Brain pericyte (primary cell): ENCODE measurements at regions not wholly inside any gene's neighbourhood (a gene's known extent, or its start where the extent isn't known, plus 50 kb on each side); places are given as distances from the start of the nearest gene placed in this dataset.
"Not testable (repeated sequence)": the region's sequence is repeated elsewhere in the genome, so short reads cannot be mapped to it uniquely, and the experiment has no call there.

Source experiments
- DNase-seq: peaks from one replicate; pipeline ENCODE4 v3.0.0-alpha.2; 2012; ENCODE audit warnings: low read depth, low spot score

DNA sequence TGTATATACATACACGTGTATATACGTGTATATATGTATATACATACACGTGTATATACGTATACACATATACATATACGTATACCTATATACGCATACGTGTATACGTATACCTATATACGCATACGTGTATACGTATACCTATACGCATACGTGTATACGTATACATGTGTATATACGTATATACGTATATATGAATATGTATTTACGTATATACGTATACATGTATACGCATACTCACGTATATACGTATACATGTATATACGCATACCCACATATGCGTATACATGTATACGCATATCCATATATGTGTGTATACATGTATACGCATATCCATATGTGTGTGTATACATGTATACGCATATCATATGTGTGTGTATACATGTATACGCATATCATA is 487.8 kb upstream of the TMEFF2 start:
- not testable (repeated sequence) for DNase-seq

DNA sequence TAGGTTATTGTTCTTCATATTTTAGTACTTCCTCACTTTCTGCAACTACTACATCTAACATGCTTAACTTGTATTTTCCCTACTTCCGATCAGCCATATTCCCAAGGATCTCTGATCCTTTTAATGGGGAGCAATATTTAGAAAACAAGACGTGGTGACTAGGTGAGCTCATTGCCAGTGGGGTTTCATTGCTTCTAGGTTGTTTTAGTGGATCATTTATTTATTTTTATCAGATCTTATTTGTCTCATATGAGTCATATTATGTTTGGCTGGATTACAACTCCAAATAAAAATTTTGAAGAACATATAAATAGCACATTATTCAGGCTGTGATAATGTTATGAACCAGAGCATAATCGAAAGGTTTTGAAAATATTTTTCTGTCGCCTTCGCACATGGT is 480.9 kb upstream of the TMEFF2 start:
- no peak for DNase-seq

DNA sequence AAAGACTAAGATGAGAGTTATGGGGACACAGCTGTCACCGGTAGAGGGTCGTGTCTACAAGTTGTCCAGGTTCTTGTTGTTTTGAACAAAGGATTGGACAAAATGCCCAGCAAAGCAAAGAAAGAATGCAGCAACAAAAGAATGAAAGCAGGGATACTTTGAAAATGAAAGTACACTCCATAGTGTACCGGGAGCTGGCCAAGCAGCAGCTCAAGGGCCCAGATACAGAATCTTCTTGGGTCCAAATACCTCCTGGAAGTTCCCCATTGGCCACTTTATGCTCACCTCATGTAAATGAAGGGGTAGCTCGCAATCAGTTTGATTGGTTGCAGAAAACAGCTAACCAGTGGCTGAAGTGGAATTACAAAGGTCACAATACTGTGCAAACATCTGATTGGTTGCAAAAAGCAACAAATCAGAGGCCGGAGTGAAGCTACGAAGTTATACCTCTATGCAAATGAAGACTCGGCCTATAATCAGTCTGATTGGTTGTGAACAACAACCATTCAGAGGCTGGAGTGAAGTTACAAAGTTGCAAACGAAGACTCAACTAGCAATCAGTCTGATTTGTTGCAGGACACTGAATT is 474.9 kb upstream of the TMEFF2 start:
- no peak for DNase-seq

DNA sequence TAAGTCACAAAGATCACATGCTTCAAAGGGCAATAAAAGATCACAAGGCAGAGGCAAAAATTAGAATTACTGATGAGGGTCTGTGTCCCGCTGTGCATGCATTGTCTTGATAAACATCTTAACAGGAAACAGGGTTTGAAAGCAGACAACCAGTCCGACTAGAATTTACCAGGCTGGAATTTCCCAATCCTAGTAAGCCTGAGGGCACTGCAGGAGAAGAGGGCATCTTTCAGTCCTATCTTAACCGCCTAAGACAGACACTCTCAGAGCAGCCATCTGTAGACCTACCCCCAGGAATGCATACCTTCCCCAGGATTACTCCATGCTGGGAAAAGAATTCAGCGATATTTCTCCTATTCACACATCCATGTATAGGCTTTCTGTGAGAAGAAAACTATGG is 465.8 kb upstream of the TMEFF2 start:
- DNase-seq: not testable (repeated sequence)

DNA sequence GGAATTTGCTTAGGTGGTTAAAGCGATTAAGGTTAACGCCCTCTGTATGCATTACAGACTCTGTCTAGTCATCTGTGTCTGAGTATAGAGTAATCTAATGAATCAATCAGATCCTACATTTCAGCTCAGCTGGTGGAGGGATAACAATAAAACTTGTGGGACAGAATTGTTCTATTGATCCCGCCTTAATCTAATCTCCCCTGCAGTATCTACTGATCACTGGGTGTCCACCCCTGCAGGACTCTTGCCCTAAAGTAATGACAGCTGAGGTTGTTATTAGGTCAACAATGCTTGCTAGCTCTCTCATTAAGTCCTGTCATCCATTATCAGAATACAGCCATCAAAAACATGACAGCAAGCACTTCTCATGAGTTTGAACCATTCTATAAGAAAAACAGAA is 462.6 kb upstream of the TMEFF2 start:
- no peak for DNase-seq

DNA sequence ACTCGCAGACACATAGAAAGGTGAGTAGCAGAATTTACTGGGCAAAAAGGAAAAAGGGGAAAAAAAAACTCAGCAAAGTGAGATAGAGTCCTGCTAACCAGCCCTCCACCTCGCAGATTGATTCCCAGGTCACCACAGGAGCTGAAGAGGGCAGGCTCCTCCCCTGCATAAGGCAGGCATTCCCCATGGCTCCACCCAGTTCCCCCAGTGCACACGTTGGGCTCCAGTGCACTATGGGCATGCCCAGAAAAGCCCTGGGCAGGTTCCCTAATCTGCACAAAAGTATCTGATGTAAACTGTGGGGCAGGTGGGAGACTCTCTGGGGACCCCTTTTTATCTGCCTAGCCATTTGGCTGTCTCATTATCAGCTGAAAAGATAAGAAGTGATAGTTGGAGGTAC is 461.2 kb upstream of the TMEFF2 start:
- DNase-seq: no peak

DNA sequence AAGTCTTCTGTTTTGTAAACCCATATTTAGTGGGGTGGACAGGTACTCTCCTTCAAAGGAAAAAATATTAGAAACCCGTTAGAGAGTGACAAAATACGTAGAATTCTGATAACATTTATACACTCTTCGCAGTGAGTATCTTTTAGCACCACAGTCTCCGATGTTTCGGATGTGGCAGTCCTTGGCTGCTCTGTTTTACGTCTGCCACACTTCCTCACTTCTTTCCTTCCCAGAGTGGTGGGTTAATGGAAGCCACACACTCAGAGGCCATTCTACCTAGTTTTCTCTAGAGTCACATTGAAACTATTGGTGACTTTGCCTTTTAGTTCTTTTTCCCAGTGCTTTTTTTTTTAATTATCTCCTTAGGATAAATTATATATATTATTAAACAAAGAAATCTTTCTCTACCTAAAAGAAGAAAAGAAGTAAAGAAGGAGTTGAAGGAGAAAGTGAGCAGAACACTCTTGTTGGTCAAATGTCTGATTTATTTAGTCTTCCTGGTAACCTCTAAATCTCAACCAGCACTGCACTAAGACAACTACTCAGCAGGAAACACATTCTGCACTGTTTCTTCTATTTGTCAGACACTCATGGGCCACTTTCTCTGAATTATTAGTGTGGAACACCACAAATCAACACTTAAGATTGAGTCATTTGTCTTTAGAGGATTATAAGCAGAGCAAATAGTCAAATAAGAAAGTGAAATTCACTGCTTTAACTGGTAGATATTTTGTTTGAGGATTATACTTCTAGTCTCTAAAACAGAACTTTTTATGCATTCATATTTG is 451.3 kb upstream of the TMEFF2 start:
- DNase-seq: no peak

DNA sequence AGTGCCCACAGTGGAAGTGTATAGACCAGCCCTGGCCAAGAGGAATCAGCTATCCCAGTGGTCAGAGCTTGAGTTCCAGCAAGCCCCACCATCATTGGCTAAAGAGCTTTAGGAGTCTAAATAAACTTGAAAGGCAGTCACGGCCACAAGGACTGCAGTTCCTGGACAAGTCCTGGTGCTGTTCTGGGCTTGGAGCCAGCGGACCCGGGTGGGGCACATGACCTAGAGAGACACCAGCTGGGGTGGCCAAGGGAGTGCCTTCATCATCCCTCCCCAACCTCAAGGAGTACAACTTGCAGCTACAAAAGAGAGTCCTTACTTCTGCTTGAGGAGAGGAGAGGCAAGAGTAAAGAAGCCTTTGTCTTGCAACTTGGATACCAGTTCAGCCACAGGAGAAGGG is 439.8 kb upstream of the TMEFF2 start:
- no peak for DNase-seq

DNA sequence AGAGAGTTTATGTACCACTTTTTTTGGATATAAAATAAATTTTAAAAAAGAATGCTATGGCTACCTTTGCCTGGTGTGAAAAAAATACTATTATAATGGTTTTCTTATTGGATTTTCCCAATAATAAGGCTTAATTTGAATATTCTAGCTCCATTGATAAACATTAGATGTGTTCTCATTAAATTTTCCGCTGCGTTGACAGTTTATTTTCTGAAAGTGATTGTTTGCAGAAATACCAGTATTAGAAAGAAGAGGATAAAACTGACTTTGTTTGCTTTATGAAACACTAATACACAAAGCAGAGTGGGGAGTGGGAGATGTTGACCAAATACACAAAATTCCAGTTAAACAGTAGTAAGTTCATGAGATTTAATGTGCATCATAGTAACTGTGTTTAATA is 433.3 kb upstream of the TMEFF2 start:
- no peak for DNase-seq

DNA sequence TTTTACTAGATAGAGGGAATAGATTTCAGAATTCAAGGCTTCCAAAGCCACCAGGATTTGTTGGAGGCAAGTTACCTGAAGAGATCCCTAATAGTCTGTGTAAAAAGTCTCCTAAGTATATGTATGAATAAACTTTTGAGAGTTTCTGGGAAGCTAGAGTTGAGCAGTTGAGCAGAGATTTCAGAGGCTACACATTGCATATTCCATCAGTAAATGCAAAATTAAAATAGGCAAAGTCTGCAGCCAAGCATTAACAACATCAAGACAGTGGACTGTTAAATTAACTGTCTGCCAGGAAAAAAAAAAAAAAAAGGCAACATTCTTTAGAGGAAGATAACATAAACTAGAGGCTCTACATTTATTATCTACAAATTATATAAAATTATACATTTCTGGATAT is 420.4 kb upstream of the TMEFF2 start:
- no peak for DNase-seq

DNA sequence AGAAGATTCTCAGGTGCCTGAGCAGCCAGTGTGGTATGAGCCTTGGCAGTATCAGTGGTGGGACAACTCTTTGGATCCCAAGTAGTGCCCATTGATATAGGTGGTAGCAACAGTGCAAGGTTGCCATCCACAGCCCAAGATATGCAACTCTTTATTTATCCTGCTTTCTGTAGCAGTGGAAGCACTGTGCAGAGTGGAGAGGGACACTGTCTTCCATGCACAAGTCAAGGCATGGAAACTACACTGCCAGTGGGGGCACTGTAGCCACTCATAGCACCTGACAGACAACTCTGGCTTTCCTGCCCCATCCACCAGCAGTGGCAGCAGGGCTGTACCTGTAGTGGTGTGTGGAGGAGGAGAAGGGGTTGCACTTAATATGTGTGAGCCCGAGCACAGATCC is 409.6 kb upstream of the TMEFF2 start:
- DNase-seq: no peak

DNA sequence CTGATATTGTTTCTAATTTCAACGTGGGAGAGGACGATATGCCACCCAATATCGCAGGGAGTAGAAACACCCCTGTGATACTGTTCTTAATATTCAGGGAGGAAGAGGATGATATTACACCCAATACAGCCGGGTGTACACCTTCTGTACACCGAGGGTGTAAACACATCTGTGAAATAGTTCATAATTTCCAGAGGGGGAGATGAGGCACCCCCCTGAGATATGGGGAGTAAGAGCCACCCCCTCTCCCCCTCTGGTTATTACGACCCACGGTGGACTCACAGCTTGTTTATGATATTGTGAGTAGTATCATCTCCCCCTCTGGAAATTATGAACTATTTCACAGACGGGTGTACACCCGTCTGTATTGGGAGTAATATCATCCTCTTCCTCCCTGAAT is 403.9 kb upstream of the TMEFF2 start:
- DNase-seq: not testable (repeated sequence)

DNA sequence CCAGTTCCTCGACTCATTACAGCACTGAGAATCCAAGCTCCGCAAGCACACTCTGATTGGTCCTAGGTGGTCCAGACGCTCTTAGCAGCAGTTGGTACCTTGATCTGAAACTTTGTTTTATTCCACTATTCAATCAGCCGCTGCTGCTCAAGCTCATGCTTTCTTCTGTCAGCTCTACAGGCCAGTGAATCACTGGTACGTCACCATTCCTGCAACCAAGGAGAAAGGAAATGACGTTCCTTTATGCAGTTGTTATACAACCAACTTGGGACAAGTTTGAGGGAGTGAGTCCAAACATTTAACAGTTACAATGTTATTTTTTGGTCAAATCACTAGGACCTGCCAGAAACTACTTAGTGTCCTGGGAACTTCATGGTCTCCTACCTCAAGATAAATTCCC is 398.8 kb upstream of the TMEFF2 start:
- DNase-seq: no peak

DNA sequence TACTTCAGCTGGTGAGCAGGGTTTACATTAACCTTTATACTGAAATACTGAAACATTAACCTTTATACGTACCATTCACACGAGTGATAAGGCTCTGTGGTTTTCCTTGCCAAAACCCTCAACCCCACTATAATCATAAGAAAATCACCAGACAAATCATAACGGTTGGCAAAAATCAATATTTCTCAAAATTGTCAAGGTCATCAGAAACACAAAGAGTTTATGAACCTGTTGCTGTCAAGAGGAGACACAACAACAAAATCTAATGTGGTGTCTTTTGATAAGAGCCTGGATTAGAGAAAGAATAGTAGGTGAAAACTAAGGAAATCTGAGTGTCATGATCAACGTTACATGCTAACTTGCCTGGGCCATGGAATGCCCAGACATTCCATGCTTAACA is 396.9 kb upstream of the TMEFF2 start:
- no peak for DNase-seq

DNA sequence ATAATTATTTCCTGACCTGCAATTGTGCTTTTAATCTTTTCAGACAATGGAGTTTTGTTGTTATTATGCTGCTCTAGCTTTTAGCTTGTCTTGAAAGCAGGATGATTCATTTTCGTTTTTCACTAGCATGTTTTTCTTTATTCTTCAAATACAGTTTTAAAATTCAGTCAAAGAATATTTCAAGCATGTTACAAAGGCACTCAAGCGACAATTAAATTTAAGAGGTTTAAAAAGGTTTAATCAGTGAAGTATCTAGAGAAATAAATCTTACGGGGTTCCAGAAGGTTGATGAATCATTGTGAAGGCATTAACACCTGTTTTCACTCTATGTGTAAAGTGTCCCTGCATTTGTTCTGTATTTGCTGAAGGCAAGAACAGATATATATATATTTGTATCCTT is 390.7 kb upstream of the TMEFF2 start:
- DNase-seq: no peak

DNA sequence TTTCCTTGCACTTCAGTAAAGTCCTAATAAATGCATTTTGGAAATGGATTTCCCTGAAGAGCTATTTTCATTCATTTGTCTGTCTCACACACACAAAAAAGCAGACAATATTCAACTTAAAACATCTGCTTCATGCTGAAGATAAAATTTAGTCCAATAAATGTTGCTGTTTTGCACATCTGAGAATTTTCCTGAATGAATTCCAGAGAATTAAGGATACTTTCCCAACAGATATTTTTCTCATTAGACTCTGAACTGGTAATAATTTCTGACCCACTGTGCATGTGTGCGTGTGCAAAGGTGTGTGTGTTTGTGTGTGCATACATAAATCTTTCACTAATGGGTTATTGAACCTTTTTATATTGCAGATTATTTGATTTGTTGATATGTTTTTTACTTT is 390.2 kb upstream of the TMEFF2 start:
- DNase-seq: no peak

DNA sequence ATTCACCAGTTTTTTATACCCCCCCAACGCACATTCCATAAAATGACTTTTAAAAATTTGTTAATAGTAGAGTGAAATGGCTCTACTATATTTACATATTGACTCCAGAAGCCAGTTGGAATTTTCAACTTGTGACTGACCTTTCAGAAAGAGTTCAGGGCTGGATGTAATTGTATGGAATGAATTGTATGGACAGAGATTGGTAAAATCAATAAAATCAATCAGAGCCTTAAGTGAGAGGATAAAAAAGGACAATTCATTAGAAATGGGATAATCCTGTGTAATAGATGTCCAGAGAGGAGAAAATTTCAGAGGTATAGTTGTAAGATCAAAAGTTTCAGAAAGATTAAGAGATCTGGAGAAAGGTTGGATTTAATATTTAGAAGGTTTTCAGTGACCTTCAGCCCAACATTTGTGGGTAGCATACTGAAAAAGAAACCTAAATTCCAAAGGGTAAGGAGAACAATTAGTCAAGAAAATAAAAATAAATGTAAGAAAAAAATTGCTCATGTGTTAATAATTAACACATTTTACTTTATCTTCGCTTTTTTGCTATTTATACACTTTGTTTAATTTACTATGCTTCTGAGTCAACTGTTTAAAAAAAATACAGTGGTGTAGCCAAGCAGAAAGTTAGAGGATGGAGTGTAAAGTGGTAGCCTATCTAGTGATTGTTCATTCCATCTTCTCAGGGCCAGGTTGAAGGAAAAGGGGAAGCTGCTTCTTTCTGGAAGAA is 385.4 kb upstream of the TMEFF2 start:
- no peak for DNase-seq

DNA sequence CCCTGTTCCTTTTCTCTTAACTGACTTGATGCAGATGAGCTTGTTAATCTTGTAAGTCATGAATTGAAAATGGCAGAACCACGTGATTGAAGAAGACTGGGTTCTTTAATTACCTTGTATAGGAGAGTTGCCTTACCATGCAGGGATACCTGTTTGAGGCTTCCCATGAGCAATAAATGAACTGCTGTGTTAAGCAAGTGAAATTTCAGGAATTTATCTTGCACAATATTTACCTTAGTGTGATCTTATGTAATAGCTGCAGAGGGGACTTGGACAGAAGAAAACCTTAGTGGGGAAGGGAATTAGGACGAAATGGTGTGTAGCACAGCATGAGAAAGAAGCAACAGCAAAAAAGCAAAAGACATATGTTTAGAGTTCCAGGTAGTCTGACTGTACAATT is 384.0 kb upstream of the TMEFF2 start:
- DNase-seq: no peak

DNA sequence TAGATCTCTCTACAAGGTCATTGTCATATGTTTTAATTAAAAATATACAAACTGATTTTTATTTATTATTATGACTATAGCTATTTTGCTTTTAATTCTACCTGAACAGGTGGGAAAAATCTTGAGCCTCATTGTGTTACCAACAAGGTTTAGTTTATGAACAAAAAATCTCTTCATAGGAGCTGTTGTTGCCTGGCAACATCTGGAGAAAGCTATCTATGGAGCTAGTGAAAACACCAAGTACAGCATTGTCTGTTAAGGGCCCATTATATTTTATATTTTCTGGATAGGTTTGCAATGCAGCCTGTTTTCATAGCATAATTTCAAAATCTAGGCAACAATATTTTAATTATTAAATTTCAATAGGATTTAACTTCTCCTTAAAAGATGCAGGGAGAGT is 383.0 kb upstream of the TMEFF2 start:
- no peak for DNase-seq

DNA sequence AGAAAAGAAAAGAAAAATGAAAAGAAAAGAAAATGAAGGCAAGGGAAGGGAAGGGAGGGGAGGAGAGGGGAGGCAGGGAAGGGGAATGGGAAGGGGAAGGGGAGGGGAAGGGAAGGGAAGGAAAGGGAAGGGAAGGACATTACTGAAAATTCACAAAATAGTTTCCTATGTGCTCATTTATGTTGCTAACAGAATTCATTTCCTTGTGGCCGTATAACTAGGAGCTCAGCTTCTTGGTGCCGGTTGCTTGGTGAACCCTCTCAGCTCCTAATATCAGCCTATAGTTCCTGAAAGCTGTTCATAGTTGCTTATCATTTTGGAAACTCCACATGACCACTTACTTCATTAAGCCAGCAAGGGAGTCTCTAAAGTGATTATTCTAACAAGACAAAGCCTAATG is 379.8 kb upstream of the TMEFF2 start:
- DNase-seq: no peak

DNA sequence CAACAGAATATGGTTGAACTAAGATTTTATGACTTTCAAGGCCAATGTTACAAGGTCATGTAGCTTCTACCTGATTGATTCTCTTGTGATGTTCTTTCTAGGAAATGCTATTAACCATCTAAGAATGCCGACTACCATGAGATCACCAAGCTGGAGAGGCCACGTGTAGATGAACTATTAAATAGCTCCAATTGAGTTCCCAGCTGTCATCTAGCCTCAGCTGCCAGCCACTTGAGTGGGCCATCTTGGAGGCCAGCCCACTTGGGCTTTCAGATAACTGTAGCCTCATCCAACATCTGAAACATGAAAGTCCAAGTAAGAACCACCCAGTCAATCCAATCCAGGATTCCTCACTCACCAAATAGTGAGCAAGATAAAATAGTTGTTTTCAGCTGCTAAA is 376.9 kb upstream of the TMEFF2 start:
- no peak for DNase-seq

DNA sequence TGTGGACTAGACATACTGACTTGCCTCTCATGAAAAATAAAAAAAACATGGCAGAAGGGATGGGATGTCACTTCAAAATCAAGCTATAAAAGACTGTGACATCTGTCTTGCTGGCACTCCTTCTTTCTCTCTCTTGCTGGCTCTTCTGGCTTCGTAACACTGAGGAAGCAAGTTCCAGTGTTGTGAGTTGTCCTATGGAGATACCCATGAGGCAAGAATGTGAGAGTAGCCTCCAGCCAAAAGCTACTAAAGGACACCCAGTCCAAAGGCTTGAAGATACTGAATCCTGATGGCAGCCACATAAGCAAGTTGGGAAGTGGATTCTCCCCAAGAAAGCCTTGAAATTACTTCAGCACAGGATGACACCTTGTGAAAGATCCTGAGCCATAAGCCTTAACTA is 376.1 kb upstream of the TMEFF2 start:
- DNase-seq: no peak

DNA sequence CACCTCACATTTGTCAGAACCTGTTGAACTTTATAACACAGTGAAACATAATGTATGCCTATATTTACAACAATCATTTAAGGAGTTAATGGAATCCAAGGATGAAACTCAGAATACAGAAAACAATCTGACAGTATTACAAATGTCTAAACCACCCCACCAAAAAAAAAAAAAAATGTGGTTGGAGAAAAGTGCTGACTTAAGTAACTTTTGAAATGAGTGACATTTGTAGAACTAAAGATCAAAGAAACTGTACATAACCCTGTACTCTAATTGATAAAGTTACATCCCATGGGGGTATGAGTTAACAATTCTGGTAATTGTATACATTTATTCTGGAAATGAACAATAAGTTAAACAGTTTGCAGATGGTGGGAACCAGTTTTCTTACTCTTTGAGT is 372.1 kb upstream of the TMEFF2 start:
- DNase-seq: no peak
